ENCODE measurements at regions not wholly inside any gene's neighbourhood (a gene's known extent, or its start where the extent isn't known, plus 50 kb on each side); places are given as distances from the start of the nearest gene placed in this dataset.

GRCh38 chr12:115740586-115741155 is 536.8 kb downstream of the MED13L start:
- Histone ChIP-seq H4K20me1 (ENCODE audit: insufficient read depth, low read length) (no peaks in the 10 kb centered on the region), H3K79me2 (ENCODE audit: insufficient read depth, low read length) (no peaks in the 10 kb centered on the region), H3K4me2 (replicated peaks; ENCODE audit: extremely low read depth, low read length, poor library complexity, severe bottlenecking) (no peak overlapping the region), H3K4me3 (replicated peaks in 1 of 3; ENCODE audit: low read depth in 2 of 3, low read length in 3 of 3) (no peak overlapping the region), H3K4me1 (ENCODE audit: control insufficient read depth in 1 of 2, insufficient read depth in 2 of 2, low read length in 2 of 2) (no peaks in the 10 kb centered on the region), H3K9ac (ENCODE audit: insufficient read depth, low read length, poor library complexity, severe bottlenecking) (no peak overlapping the region), H3K27ac (ENCODE audit: low read depth in 1 of 2, low read length in 2 of 2) (no peak overlapping the region), H3K36me3 (replicated peaks in 1 of 2; ENCODE audit: control insufficient read depth in 1 of 2, insufficient read depth in 2 of 2, low read length in 2 of 2) (no peaks in the 10 kb centered on the region), H3K27me3 (ENCODE audit: control insufficient read depth in 2 of 2, insufficient read depth in 2 of 2, low read length in 2 of 2) (no peaks in the 10 kb centered on the region), H2AFZ (ENCODE audit: insufficient read depth, low read depth, low read length, poor library complexity, severe bottlenecking) (no peak overlapping the region), H3K9me3 (replicated peaks in 1 of 2; ENCODE audit: control insufficient read depth in 1 of 2, insufficient read depth in 1 of 2, low read length in 2 of 2) (no peaks in the 10 kb centered on the region)
- no peak overlapping the region for H3K27ac Mint-ChIP-seq
- no peaks in the 10 kb centered on the region for H3K9me3 Mint-ChIP-seq
- H3K36me3 Mint-ChIP-seq = no peaks in the 10 kb centered on the region
- intact Hi-C loops (cut with micrococcal nuclease) = no loop called here
- no peak for DNase-seq
- no peaks in the 10 kb centered on the region for H3K4me1 Mint-ChIP-seq
- TF ChIP-seq CTCF (IDR thresholded peaks at IDR 0.05) = no peak
- WGBS (ENCODE audit: insufficient coverage) = no CpG with 5 or more reads among the region's 9 CpGs
- H3K4me3 Mint-ChIP-seq = no peak overlapping the region
- H3K27me3 Mint-ChIP-seq (ENCODE audit: low read depth in 3 of 3) = peaks cover 0 to 5% (median 1%) of the 10 kb centered on the region in 3 donors

- Mint-ChIP-seq H3K36me3 (no peaks in the 10 kb centered on the region), H3K4me1 (no peaks in the 10 kb centered on the region), H3K27ac (no peak overlapping the region), H3K4me3 (no peak overlapping the region), H3K9me3 (peaks cover 0 to 2% (median 0%) of the 10 kb centered on the region in 7 donors), H3K27me3 (ENCODE audit: low read depth in 3 of 3) (peaks cover 0 to 2% (median 1%) of the 10 kb centered on the region in 3 donors)
- TF ChIP-seq CTCF (IDR thresholded peaks at IDR 0.05) = no peak
- Histone ChIP-seq H3K4me3 (replicated peaks in 1 of 3; ENCODE audit: low read depth in 2 of 3, low read length in 3 of 3) (no peak overlapping the region), H3K36me3 (replicated peaks in 1 of 2; ENCODE audit: control insufficient read depth in 1 of 2, insufficient read depth in 2 of 2, low read length in 2 of 2) (no peaks in the 10 kb centered on the region), H3K4me2 (replicated peaks; ENCODE audit: extremely low read depth, low read length, poor library complexity, severe bottlenecking) (no peak overlapping the region), H3K79me2 (ENCODE audit: insufficient read depth, low read length) (no peaks in the 10 kb centered on the region), H3K27me3 (ENCODE audit: control insufficient read depth in 2 of 2, insufficient read depth in 2 of 2, low read length in 2 of 2) (no peaks in the 10 kb centered on the region), H4K20me1 (ENCODE audit: insufficient read depth, low read length) (no peaks in the 10 kb centered on the region), H2AFZ (ENCODE audit: insufficient read depth, low read depth, low read length, poor library complexity, severe bottlenecking) (no peak overlapping the region), H3K27ac (ENCODE audit: low read depth in 1 of 2, low read length in 2 of 2) (no peak overlapping the region), H3K9me3 (replicated peaks in 1 of 2; ENCODE audit: control insufficient read depth in 1 of 2, insufficient read depth in 1 of 2, low read length in 2 of 2) (no peaks in the 10 kb centered on the region), H3K9ac (ENCODE audit: insufficient read depth, low read length, poor library complexity, severe bottlenecking) (no peak overlapping the region), H3K4me1 (ENCODE audit: control insufficient read depth in 1 of 2, insufficient read depth in 2 of 2, low read length in 2 of 2) (no peaks in the 10 kb centered on the region)
- DNase-seq = no peak
- intact Hi-C loops (cut with micrococcal nuclease) = no loop called here
- 91% methylated on average over 2 of the region's 2 CpGs for WGBS (ENCODE audit: insufficient coverage)
These were observed 539.6 kb downstream of the MED13L start for GRCh38 chr12:115737895-115738294.
